Vagina (tissue), 2 donors: ENCODE measurements at regions not wholly inside any gene's neighbourhood (a gene's known extent, or its start where the extent isn't known, plus 50 kb on each side); places are given as distances from the start of the nearest gene placed in this dataset.

Experiments used
- CTCF ChIP-seq, 3 experiments: fragments of 450-650 bp in 2 of 3; fragments of 200-600 bp in 1 of 3; sonication (generic) in 1 of 3; IDR thresholded peaks; one replicate each; pipeline ENCODE4 v1.5.1; 2017 to 2019; ENCODE audit warnings: antibody characterized with exemption in 3 of 3, mild to moderate bottlenecking in 2 of 3, moderate library complexity in 2 of 3
- POLR2A ChIP-seq, 2 donors: fragments of 450-650 bp; IDR thresholded peaks; one replicate each; pipeline ENCODE4 v1.6.1; 2017; ENCODE audit warnings: antibody characterized with exemption in 2 of 2, mild to moderate bottlenecking in 2 of 2, moderate library complexity in 2 of 2

GRCh38 chr14:98564006-98564405 is 708.0 kb downstream of the BCL11B start:
- no peak for TF ChIP-seq CTCF (IDR thresholded peaks at IDR 0.05)
- no peak for TF ChIP-seq POLR2A (IDR thresholded peaks at IDR 0.05)
